GM18499 (cell line): ENCODE measurements at regions not wholly inside any gene's neighbourhood (a gene's known extent, or its start where the extent isn't known, plus 50 kb on each side); places are given as distances from the start of the nearest gene placed in this dataset.
"Not testable (repeated sequence)": the region's sequence is repeated elsewhere in the genome, so short reads cannot be mapped to it uniquely, and the experiment has no call there.

Experiments used
- ATAC-seq: cut with Tn5 transposase; IDR thresholded peaks from one replicate; pipeline ENCODE4 v1.9.1; 2021; ENCODE audit warnings: moderate number of reproducible peaks; ENCODE audit not compliant: insufficient read depth, unreplicated experiment

- no peak for ATAC-seq
Observed at GRCh38 chr14:105952222-105952621, 425.8 kb downstream of the TMEM121 start.

GRCh38 chr14:105952826-105953225 lies 426.4 kb downstream of the TMEM121 start:
- no peak for ATAC-seq

GRCh38 chr14:105961625-105962024 lies 435.2 kb downstream of the TMEM121 start:
- not testable (repeated sequence) for ATAC-seq

GRCh38 chr14:105962532-105962931 lies 436.1 kb downstream of the TMEM121 start:
- no peak for ATAC-seq

GRCh38 chr14:105968291-105968690 lies 441.9 kb downstream of the TMEM121 start:
- no peak for ATAC-seq

GRCh38 chr14:105969026-105969425 lies 442.6 kb downstream of the TMEM121 start:
- not testable (repeated sequence) for ATAC-seq

- ATAC-seq, result not testable (repeated sequence)
Observed at GRCh38 chr14:105970821-105971220, 444.4 kb downstream of the TMEM121 start.

- no peak for ATAC-seq
Observed at GRCh38 chr14:105971593-105972500, 445.5 kb downstream of the TMEM121 start.

- no peak for ATAC-seq
Observed at GRCh38 chr14:105974902-105975301, 448.5 kb downstream of the TMEM121 start.

- no peak for ATAC-seq
Observed at GRCh38 chr14:105978618-105979295, 452.4 kb downstream of the TMEM121 start.

- ATAC-seq, result no peak
Observed at GRCh38 chr14:105979446-105979845, 453.1 kb downstream of the TMEM121 start.

- no peak for ATAC-seq
Observed at GRCh38 chr14:105980224-105980623, 453.8 kb downstream of the TMEM121 start.

GRCh38 chr14:105981517-105982302 lies 455.3 kb downstream of the TMEM121 start:
- ATAC-seq, result not testable (repeated sequence)

GRCh38 chr14:105982664-105983063 lies 456.3 kb downstream of the TMEM121 start:
- ATAC-seq, result no peak

- no peak for ATAC-seq
Observed at GRCh38 chr14:105986894-105987284, 460.5 kb downstream of the TMEM121 start.

GRCh38 chr14:105987563-105987962 lies 461.2 kb downstream of the TMEM121 start:
- no peak for ATAC-seq

GRCh38 chr14:105989566-105990302 lies 463.4 kb downstream of the TMEM121 start:
- ATAC-seq, result no peak

- not testable (repeated sequence) for ATAC-seq
Observed at GRCh38 chr14:105991677-105992076, 465.3 kb downstream of the TMEM121 start.

- ATAC-seq, result no peak
Observed at GRCh38 chr14:105993814-105994213, 467.4 kb downstream of the TMEM121 start.
